Esophagus squamous epithelium (tissue), 5 donors: ENCODE measurements at regions not wholly inside any gene's neighbourhood (a gene's known extent, or its start where the extent isn't known, plus 50 kb on each side); places are given as distances from the start of the nearest gene placed in this dataset.
"Not testable (repeated sequence)": the region's sequence is repeated elsewhere in the genome, so short reads cannot be mapped to it uniquely, and the experiment has no call there.

ENCODE experiments used
- DNase-seq: peaks from one replicate; lab custom pipeline; 2025; lab: John Stamatoyannopoulos, UW
- H3K27ac ChIP-seq, 4 donors: fragments of 200-600 bp; sonication (generic); one replicate each; pipeline ENCODE4 v1.5.1; 2016 to 2019; ENCODE audit warnings: mild to moderate bottlenecking in 1 of 4
- H3K27me3 ChIP-seq, 4 donors: fragments of 200-600 bp; sonication (generic); 1 replicate in 3 of 4; 2 replicates in 1 of 4; pipeline versions ENCODE4 v1.5.1 to v1.6.0; 2017 to 2021; ENCODE audit warnings: antibody characterized with exemption in 1 of 4
- H3K36me3 ChIP-seq, 3 donors: fragments of 200-600 bp; sonication (generic); one replicate each; pipeline ENCODE4 v1.5.1; 2016 to 2019
- H3K4me1 ChIP-seq, 3 donors: fragments of 200-600 bp; sonication (generic); one replicate each; pipeline ENCODE4 v1.5.1; 2017 to 2019
- H3K4me3 ChIP-seq, 4 donors: fragments of 200-600 bp; sonication (generic); 1 replicate in 3 of 4; 2 replicates in 1 of 4; pipeline ENCODE4 v1.5.1; 2016 to 2019; ENCODE audit warnings: mild to moderate bottlenecking in 2 of 4, moderate library complexity in 1 of 4
- H3K9me3 ChIP-seq, 3 donors: fragments of 200-600 bp; sonication (generic); one replicate each; pipeline ENCODE4 v1.5.1; 2016 to 2019
- CTCF ChIP-seq, 6 experiments: fragments of 450-650 bp in 4 of 6; fragments of 200-600 bp in 2 of 6; sonication (generic) in 2 of 6; IDR thresholded peaks; one replicate each; pipeline ENCODE4 v1.5.1; 2016 to 2019; ENCODE audit warnings: antibody characterized with exemption in 6 of 6, mild to moderate bottlenecking in 4 of 6, moderate library complexity in 4 of 6
- POLR2A ChIP-seq, 4 donors: fragments of 450-650 bp; IDR thresholded peaks; one replicate each; pipeline ENCODE4 v1.6.1; 2017; ENCODE audit warnings: antibody characterized with exemption in 4 of 4, mild to moderate bottlenecking in 4 of 4, moderate library complexity in 3 of 4
- WGBS, 2 donors: methylation state at CpG; one replicate each; pipeline ENCODE4 v1.1.5; 2018; 5-methylcytosine and 5-hydroxymethylcytosine counted together
- intact Hi-C: fragments of 100-400 bp; cut with DNase I; formaldehyde crosslinking; loops from one replicate; pipeline ENCODE4 v1.15.0; 2022
- donor health status: DM: yes; HTN: yes; CAD: no.

DNA sequence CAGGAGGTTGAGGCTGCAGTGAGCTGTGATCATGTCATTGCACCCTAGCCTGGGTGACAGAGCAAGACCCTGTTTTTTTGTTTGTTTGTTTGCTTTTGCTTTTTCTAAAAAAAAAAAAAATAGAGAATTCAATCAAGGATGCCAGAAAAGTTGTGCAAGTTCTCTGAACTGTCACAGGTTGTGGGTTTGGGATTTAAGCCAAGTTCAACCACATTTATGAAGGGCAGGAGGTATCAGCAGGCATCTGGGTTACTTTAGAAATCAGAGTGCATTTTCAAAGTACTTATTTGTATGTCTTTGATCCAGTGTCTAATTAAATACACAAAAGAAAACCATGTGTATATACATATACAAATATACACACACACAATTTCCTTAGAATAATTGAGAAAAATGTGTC, 151.2 kb upstream of the MINDY3 start:
- no peaks in the 10 kb centered on the region for H3K27me3 ChIP-seq
- H3K4me3 ChIP-seq: no peak overlapping the region
- H3K9me3 ChIP-seq: no peaks in the 10 kb centered on the region
- intact Hi-C loops: no loop called here
- H3K4me1 ChIP-seq: no peaks in the 10 kb centered on the region
- TF ChIP-seq POLR2A (IDR thresholded peaks at IDR 0.05): no peak
- TF ChIP-seq CTCF (IDR thresholded peaks at IDR 0.05): no peak
- DNase-seq: no peak
- no peaks in the 10 kb centered on the region for H3K36me3 ChIP-seq
- no peak overlapping the region for H3K27ac ChIP-seq

DNA sequence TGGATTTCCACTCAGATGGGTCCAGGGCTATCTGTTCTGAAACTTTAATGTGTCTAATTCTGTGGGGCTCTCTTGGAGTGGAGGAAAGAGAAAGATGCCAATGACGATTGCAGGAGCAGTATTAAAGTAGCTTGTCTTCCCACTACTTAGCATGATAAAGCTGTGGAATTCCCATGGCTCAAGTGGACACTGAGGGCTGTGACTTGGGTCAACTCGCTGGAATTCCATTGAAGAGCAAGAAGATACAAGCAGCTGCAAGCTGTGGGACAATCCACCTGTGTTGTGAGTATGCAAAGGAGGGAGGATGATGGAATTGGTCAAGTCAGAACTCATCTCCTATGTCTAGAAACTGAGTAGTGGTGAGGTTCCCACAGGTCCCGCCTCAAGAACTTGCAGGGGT, 154.2 kb upstream of the MINDY3 start:
- no peaks in the 10 kb centered on the region for H3K27me3 ChIP-seq
- no peak overlapping the region for H3K27ac ChIP-seq
- no peak for DNase-seq
- TF ChIP-seq POLR2A (IDR thresholded peaks at IDR 0.05) (no peak), CTCF (IDR thresholded peaks at IDR 0.05) (no peak)
- H3K9me3 ChIP-seq: no peaks in the 10 kb centered on the region
- no peaks in the 10 kb centered on the region for H3K4me1 ChIP-seq
- no peaks in the 10 kb centered on the region for H3K36me3 ChIP-seq
- 40 to 65% methylated on average over 2 to 3 of the region's 3 CpGs for WGBS, 2 donors
- intact Hi-C loops: no loop called here
- H3K4me3 ChIP-seq: no peak overlapping the region

DNA sequence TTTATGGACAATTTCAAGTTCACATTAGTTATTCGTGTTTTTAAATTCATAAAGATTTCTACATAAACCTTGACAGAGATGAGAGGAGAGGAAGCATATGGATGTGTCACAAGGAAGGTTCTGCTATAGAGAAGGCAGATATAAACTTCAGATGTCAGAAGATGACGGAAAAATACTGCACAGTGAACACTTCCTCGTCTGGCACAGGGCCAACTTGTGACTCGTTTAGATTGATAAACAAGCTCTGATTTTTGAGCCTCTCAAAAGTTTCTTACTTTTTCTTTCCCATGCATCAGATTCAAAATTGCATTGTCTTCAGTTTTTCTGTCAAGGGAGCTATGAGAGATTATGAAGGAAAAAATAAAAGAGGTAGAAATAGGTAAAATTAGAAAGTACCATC, 156.4 kb upstream of the MINDY3 start:
- 39 to 55% methylated on average over 4 of the region's 4 CpGs for WGBS, 2 donors
- Histone ChIP-seq H3K4me3 (no peak overlapping the region), H3K27ac (no peak overlapping the region), H3K27me3 (no peaks in the 10 kb centered on the region), H3K36me3 (no peaks in the 10 kb centered on the region), H3K9me3 (no peaks in the 10 kb centered on the region), H3K4me1 (no peaks in the 10 kb centered on the region)
- TF ChIP-seq CTCF (IDR thresholded peaks at IDR 0.05) (no peak), POLR2A (IDR thresholded peaks at IDR 0.05) (no peak)
- intact Hi-C loops: no loop called here
- DNase-seq: no peak

DNA sequence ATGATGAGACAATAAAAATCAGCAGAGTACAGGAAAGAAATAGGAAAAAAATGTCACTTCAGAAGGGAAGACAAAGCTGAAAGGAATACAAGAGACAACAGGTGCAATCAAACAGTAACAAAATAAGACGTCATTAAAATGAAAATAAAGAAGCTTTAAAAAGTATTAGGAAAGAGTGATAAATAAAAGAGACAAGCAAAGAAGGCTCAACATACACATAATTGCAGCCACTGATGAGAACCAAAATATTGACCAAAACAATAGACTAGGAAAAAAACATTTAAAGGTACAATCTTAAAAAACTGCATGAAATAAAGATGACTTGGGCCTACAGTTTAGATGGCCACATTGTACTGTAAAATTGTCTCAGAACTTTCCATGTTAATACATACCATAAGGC, 160.5 kb upstream of the MINDY3 start:
- intact Hi-C loops: no loop called here
- Histone ChIP-seq H3K4me1 (no peaks in the 10 kb centered on the region), H3K4me3 (no peak overlapping the region), H3K27me3 (no peaks in the 10 kb centered on the region), H3K36me3 (no peaks in the 10 kb centered on the region), H3K9me3 (no peaks in the 10 kb centered on the region), H3K27ac (no peak overlapping the region)
- WGBS, 2 donors: 18 to 89% methylated on average over 1 of the region's 1 CpG
- TF ChIP-seq POLR2A (IDR thresholded peaks at IDR 0.05): no peak
- no peak for TF ChIP-seq CTCF (IDR thresholded peaks at IDR 0.05)
- no peak for DNase-seq

DNA sequence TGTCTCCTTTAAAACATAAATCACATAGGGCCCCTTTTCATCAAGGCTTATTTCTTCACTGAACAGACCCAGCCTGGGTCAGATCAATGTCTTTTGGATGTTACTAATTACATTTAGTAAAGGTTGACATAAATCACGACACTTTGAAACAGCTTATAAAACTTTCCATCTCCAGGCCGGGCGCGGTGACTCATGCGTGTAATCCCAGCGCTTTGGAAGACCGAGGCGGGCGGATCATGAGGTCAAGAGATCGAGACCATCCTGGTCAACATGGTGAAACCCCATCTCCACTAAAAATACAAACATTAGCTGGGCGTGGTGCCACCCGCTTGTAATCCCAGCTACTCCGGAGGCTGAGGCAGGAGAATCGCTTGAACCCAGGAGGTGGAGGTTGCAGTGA, 166.5 kb upstream of the MINDY3 start:
- H3K4me1 ChIP-seq, H3K27ac ChIP-seq, H3K9me3 ChIP-seq, H3K4me3 ChIP-seq, intact Hi-C loops, DNase-seq, H3K27me3 ChIP-seq, H3K36me3 ChIP-seq: not testable (repeated sequence)
- WGBS, 2 donors: 71 to 87% methylated on average over 11 to 14 of the region's 14 CpGs

- no peak overlapping the region for H3K27ac ChIP-seq
- H3K4me1 ChIP-seq: no peaks in the 10 kb centered on the region
- DNase-seq: no peak
- no peak for TF ChIP-seq CTCF (IDR thresholded peaks at IDR 0.05)
- TF ChIP-seq POLR2A (IDR thresholded peaks at IDR 0.05): no peak
- peaks cover 0 to 15% (median 6%) of the 10 kb centered on the region in 3 donors for H3K9me3 ChIP-seq
- no peaks in the 10 kb centered on the region for H3K36me3 ChIP-seq
- intact Hi-C loops: no loop called here
- no peaks in the 10 kb centered on the region for H3K27me3 ChIP-seq
- WGBS, 2 donors: 10 to 32% methylated on average over 1 of the region's 1 CpG
- H3K4me3 ChIP-seq: no peak overlapping the region
Measured at GRCh38 chr10:16030562-16030961, 170.3 kb upstream of the MINDY3 start.
